ENCODE measurements at regions not wholly inside any gene's neighbourhood (a gene's known extent, or its start where the extent isn't known, plus 50 kb on each side); places are given as distances from the start of the nearest gene placed in this dataset.

DNA sequence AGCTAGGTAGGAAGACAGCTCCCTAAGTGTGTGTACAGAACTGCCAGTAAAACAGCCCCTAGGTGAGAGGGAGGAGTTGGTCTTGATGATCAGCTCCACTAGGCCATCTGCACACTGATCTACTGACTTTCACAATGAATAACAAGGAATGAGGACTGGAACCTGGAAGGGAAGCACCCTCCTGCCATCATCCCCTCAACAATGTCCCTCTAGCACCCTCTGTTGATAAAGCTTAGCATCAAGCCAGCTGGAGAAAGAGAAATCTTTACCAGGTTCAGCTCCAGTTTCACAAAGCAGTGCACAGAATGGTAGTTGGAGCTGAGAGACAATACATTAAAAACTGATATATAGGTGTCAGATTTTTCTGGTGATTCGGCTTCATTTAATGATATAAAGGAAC, 57.2 kb upstream of the IRAK1BP1 start:
- peak; percentile 25 for DNase-seq
- in situ Hi-C loops (cut with MboI; ENCODE audit: low pct_unique_long_range_greater_than_20kb, low sequenced_read_pairs) = no loop called here

DNA sequence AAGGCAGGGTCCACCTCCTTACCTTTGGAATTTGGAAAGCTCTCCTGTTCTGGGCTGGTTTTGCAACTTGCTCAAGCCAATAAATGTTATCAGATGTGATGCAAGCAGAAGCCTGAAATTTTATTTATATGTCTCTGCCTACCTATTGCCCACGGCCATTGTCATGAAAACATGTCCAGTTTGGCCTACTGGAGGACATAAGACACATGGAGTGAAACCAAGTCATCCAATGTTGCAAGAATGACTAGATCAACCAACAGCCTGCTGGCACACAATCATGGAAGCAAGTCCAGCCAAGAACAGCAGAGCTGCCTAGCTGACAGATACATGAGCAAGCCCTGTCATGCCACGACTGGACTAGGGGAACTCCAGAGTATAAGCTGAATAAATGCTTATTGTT, 56.7 kb upstream of the IRAK1BP1 start:
- no peak for DNase-seq
- in situ Hi-C loops (cut with MboI; ENCODE audit: low pct_unique_long_range_greater_than_20kb, low sequenced_read_pairs) = no loop called here

Data from KBM-7 (cell line).